ENCODE measurements at regions not wholly inside any gene's neighbourhood (a gene's known extent, or its start where the extent isn't known, plus 50 kb on each side); places are given as distances from the start of the nearest gene placed in this dataset.

GRCh38 chr9:108136656-108137055 lies 647.1 kb upstream of the KLF4 start:
- H3K4me3 ChIP-seq (ENCODE audit: low read depth, low read length) = no peak overlapping the region
- TF ChIP-seq, protein P1, sequence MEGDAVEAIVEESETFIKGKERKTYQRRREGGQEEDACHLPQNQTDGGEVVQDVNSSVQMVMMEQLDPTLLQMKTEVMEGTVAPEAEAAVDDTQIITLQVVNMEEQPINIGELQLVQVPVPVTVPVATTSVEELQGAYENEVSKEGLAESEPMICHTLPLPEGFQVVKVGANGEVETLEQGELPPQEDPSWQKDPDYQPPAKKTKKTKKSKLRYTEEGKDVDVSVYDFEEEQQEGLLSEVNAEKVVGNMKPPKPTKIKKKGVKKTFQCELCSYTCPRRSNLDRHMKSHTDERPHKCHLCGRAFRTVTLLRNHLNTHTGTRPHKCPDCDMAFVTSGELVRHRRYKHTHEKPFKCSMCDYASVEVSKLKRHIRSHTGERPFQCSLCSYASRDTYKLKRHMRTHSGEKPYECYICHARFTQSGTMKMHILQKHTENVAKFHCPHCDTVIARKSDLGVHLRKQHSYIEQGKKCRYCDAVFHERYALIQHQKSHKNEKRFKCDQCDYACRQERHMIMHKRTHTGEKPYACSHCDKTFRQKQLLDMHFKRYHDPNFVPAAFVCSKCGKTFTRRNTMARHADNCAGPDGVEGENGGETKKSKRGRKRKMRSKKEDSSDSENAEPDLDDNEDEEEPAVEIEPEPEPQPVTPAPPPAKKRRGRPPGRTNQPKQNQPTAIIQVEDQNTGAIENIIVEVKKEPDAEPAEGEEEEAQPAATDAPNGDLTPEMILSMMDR (IDR thresholded peaks at IDR 0.05; ENCODE audit: borderline replicate concordance, insufficient read depth, low read depth, low read length) = no peak

DNA sequence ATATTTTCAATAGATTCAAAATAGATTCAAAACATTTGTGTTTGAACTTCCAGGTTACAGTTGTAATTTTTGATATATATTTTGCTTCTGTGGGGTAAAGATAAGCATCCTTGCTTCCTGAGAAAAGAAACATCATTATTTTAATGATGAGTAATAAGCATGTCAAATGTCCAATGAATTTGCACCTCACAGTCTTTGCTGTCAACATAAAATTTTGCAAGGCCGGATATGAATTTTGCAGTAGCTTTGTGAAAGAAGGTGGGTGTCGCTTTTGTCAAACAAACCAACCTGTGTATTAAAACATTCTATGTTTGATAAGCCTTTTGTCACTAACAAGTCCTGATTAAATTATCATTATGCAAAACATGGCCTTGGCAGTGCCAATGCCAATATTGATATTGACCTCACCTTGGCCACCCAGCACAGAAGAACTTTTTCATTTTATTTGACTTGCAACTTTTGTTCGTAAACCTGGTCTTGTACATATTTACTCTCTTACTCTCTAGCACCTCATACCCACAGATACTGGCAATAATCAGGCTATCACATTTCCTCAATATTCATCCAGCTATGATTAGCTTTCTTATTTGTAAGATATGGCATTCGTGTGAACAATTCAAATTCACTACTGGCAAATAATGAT lies 645.0 kb upstream of the KLF4 start:
- TF ChIP-seq, protein P1 (IDR thresholded peaks at IDR 0.05; ENCODE audit: borderline replicate concordance, insufficient read depth, low read depth, low read length) = no peak
- no peak overlapping the region for H3K4me3 ChIP-seq (ENCODE audit: low read depth, low read length)

DNA sequence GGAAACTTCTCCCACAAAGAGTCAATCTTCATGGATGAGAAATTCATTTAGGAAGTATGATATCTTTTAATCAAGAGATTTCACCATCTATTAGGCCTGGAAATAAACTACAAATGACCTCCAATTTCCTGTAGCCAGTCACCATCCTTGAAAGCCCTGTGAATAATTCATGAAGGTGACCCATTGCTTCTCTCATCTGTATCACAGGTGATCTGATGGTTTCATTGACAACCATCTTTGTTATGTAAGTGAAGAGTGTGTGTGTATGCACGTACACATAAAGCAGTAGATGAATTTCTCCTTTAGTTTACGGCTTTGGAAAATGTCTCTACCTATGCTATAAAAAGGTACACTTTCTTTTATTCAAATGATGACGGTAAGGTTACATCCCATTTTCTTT lies 644.1 kb upstream of the KLF4 start:
- no peak overlapping the region for H3K4me3 ChIP-seq (ENCODE audit: low read depth, low read length)
- TF ChIP-seq, protein P1 (IDR thresholded peaks at IDR 0.05; ENCODE audit: borderline replicate concordance, insufficient read depth, low read depth, low read length) = no peak

DNA sequence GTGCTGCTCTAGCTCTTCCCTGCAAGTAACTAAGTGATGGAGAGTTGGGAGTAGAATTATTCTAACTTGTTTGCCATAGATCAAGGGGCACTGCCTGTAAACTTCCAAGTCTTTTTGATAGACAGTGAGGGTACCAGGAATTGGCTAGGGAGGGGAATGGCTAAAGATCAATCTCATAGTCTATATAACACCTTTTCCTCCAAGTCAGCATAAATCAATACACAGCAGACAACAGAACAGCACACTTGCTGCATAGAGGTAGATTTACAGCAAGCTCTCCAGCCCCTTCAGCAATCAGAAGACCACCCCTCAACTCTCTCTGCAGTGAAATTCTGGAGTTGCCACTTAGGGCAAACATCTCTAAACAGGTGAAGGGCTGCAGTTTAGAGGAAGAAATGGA lies 643.5 kb upstream of the KLF4 start:
- TF ChIP-seq, protein P1 (IDR thresholded peaks at IDR 0.05; ENCODE audit: borderline replicate concordance, insufficient read depth, low read depth, low read length) = no peak
- no peak overlapping the region for H3K4me3 ChIP-seq (ENCODE audit: low read depth, low read length)

- H3K4me3 ChIP-seq (ENCODE audit: low read depth, low read length) = no peak overlapping the region
- TF ChIP-seq, protein P1 (IDR thresholded peaks at IDR 0.05; ENCODE audit: borderline replicate concordance, insufficient read depth, low read depth, low read length) = no peak
Observed at GRCh38 chr9:108130905-108131304, 641.3 kb upstream of the KLF4 start.

DNA sequence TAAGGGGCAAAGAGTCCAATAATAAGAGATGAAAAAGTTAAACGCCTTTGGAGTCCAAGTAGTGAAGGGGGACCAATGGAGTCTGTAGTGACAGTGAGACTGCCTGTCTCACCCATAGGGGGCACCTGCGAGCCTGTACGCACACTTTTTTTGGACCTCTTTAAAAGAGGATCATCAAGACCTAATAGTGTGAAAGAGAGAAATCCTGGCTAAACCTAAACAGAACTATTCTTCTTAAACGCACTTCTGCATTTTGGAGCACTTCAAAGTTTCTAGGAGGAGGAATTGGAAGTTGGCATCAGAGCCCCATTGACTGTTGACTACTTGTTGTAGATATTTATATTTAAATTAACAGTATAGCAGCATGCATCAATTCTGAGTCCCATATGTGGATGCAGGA lies 636.1 kb upstream of the KLF4 start:
- TF ChIP-seq, protein P1 (IDR thresholded peaks at IDR 0.05; ENCODE audit: borderline replicate concordance, insufficient read depth, low read depth, low read length) = peak; percentile 49; the same call in 1 of the 2 replicates
- H3K4me3 ChIP-seq (ENCODE audit: low read depth, low read length) = no peak overlapping the region

DNA sequence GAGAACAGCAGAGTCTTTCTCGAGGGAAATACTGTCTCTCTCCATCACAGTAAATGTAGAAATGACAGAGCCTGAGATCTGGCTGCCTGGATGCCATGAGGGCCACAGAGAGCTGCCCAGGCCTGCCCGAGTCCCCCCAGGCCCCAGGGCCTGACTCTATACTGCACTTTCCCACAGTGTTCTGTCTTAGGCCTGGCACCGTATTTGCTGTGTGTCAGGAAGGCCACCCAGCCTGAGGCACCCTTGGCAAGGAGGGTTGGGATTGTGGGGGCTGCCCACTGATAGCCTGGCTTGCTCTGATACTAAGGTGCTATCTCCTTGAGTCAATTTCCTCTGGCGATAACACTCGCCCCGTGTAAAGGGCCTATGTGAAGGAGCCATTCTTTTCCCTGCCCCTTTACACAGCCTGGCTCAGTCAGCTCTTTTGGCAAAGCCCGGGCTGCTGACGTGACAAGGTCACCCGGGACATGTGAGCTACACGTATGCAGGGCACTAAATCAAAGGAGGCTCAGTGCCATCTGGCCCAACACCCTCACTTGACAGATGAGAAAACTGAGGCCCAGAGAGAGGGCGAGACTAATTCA lies 630.1 kb upstream of the KLF4 start:
- H3K4me3 ChIP-seq (ENCODE audit: low read depth, low read length) = no peak overlapping the region
- TF ChIP-seq, protein P1 (IDR thresholded peaks at IDR 0.05; ENCODE audit: borderline replicate concordance, insufficient read depth, low read depth, low read length) = no peak

Measured in GM12875 (cell line).